ENCODE measurements at regions not wholly inside any gene's neighbourhood (a gene's known extent, or its start where the extent isn't known, plus 50 kb on each side); places are given as distances from the start of the nearest gene placed in this dataset.

GRCh38 chr15:81666839-81667238 is 292.8 kb upstream of the TMC3 start:
- H3K27ac ChIP-seq (ENCODE audit: low read depth) = no peak overlapping the region
- Mint-ChIP-seq H3K4me3 (no peak overlapping the region), H3K9me3 (peaks cover 3% of the 10 kb centered on the region; the same call in 2 of the 3 replicates), H3K4me1 (no peaks in the 10 kb centered on the region), H3K27me3 (ENCODE audit: insufficient read depth, low read depth, poor library complexity) (peaks cover 2% of the 10 kb centered on the region), H3K27ac (no peak overlapping the region), H3K36me3 (ENCODE audit: low read depth) (no peaks in the 10 kb centered on the region; the same call in 2 of the 3 replicates)
- H3K36me3 ChIP-seq (ENCODE audit: insufficient read depth) = no peaks in the 10 kb centered on the region
- no peaks in the 10 kb centered on the region for H3F3A ChIP-seq (replicated peaks; ENCODE audit: low read depth)
- no peak for TF ChIP-seq ETS1 (IDR thresholded peaks at IDR 0.05)
- TF ChIP-seq EZH2phosphoT487 (IDR thresholded peaks at IDR 0.05; ENCODE audit: unreplicated experiment) = no peak
- H3K9me2 ChIP-seq (ENCODE audit: insufficient read depth) = no peaks in the 10 kb centered on the region
- H3K4me2 ChIP-seq = no peak overlapping the region
- H3K4me3 ChIP-seq = no peak overlapping the region
- H2AFZ ChIP-seq = no peak overlapping the region
- H3K27me3 ChIP-seq (ENCODE audit: insufficient read depth) = no peaks in the 10 kb centered on the region
- no peaks in the 10 kb centered on the region for H3K4me1 ChIP-seq (ENCODE audit: insufficient read depth)
- H4K20me1 ChIP-seq (replicated peaks; ENCODE audit: insufficient read depth) = no peaks in the 10 kb centered on the region; the same call in 1 of the 2 replicates
- no peaks in the 10 kb centered on the region for H3K79me2 ChIP-seq (replicated peaks; ENCODE audit: insufficient read depth)
- no peak for ATAC-seq
- no peak for DNase-seq (ENCODE audit: low spot score)

GRCh38 chr15:81660976-81661375 is 287.0 kb upstream of the TMC3 start:
- H3K9me2 ChIP-seq (ENCODE audit: insufficient read depth) = no peaks in the 10 kb centered on the region
- no peak overlapping the region for H3K4me3 ChIP-seq
- Mint-ChIP-seq H3K4me3 (no peak overlapping the region), H3K9me3 (peaks cover 5% of the 10 kb centered on the region), H3K27ac (no peak overlapping the region), H3K4me1 (no peaks in the 10 kb centered on the region), H3K36me3 (ENCODE audit: low read depth) (peaks cover 4% of the 10 kb centered on the region), H3K27me3 (ENCODE audit: insufficient read depth, low read depth, poor library complexity) (peaks cover 2% of the 10 kb centered on the region)
- no peaks in the 10 kb centered on the region for H3F3A ChIP-seq (replicated peaks; ENCODE audit: low read depth)
- H3K79me2 ChIP-seq (replicated peaks; ENCODE audit: insufficient read depth) = no peaks in the 10 kb centered on the region
- DNase-seq (ENCODE audit: low spot score) (no peak), ATAC-seq (no peak)
- no peaks in the 10 kb centered on the region for H3K27me3 ChIP-seq (ENCODE audit: insufficient read depth)
- H3K4me2 ChIP-seq = no peak overlapping the region
- no peak overlapping the region for H3K27ac ChIP-seq (ENCODE audit: low read depth)
- H2AFZ ChIP-seq = no peak overlapping the region
- no peaks in the 10 kb centered on the region for H3K4me1 ChIP-seq (ENCODE audit: insufficient read depth)
- TF ChIP-seq CTCF (conservative IDR thresholded peaks at IDR 0.05; ENCODE audit: low read depth in 2 of 2) (no peak), NANOG (IDR thresholded peaks at IDR 0.05; ENCODE audit: borderline replicate concordance) (no peak), STAT1 (IDR thresholded peaks at IDR 0.05; ENCODE audit: unreplicated experiment) (no peak), CREB1 (CRISPR knock-in tag; IDR thresholded peaks at IDR 0.05; ENCODE audit: low read depth) (no peak), EZH2phosphoT487 (IDR thresholded peaks at IDR 0.05; ENCODE audit: unreplicated experiment) (no peak), ZNF114 (CRISPR knock-in tag; IDR thresholded peaks at IDR 0.05) (no peak)
- no peaks in the 10 kb centered on the region for H3K36me3 ChIP-seq (ENCODE audit: insufficient read depth)
- no peaks in the 10 kb centered on the region; the same call in 1 of the 2 replicates for H4K20me1 ChIP-seq (replicated peaks; ENCODE audit: insufficient read depth)

- H3K4me3 ChIP-seq = no peak overlapping the region
- no peaks in the 10 kb centered on the region for H3K36me3 ChIP-seq (ENCODE audit: insufficient read depth)
- ATAC-seq = no peak
- Mint-ChIP-seq H3K9me3 (peaks cover 30% of the 10 kb centered on the region), H3K36me3 (ENCODE audit: low read depth) (peaks cover 31% of the 10 kb centered on the region), H3K27me3 (ENCODE audit: insufficient read depth, low read depth, poor library complexity) (no peaks in the 10 kb centered on the region), H3K4me3 (no peak overlapping the region), H3K27ac (no peak overlapping the region), H3K4me1 (peaks cover 3% of the 10 kb centered on the region; the same call in 2 of the 3 replicates)
- no peaks in the 10 kb centered on the region for H3K4me1 ChIP-seq (ENCODE audit: insufficient read depth)
- no peaks in the 10 kb centered on the region for H3K27me3 ChIP-seq (ENCODE audit: insufficient read depth)
- no peaks in the 10 kb centered on the region for H3F3A ChIP-seq (replicated peaks; ENCODE audit: low read depth)
- no peak overlapping the region for H3K27ac ChIP-seq (ENCODE audit: low read depth)
- no peak overlapping the region for H3K4me2 ChIP-seq
- H2AFZ ChIP-seq = no peak overlapping the region
- no peaks in the 10 kb centered on the region for H3K9me2 ChIP-seq (ENCODE audit: insufficient read depth)
- no peak for DNase-seq (ENCODE audit: low spot score)
- no peaks in the 10 kb centered on the region for H4K20me1 ChIP-seq (replicated peaks; ENCODE audit: insufficient read depth)
- no peaks in the 10 kb centered on the region for H3K79me2 ChIP-seq (replicated peaks; ENCODE audit: insufficient read depth)
- TF ChIP-seq POLR2AphosphoS5 (IDR thresholded peaks at IDR 0.05; ENCODE audit: low read depth) (no peak), ZNF462 (CRISPR knock-in tag; IDR thresholded peaks at IDR 0.05) (no peak)
Observed at GRCh38 chr15:81653259-81653658, 279.2 kb upstream of the TMC3 start.

Measured in GM23338 (cell line).